H9 (cell line): ENCODE measurements at regions not wholly inside any gene's neighbourhood (a gene's known extent, or its start where the extent isn't known, plus 50 kb on each side); places are given as distances from the start of the nearest gene placed in this dataset.

Experiments used
- DNase-seq: peaks from one replicate; pipeline ENCODE4 v3.0.0-alpha.2; 2017
- H2AFZ ChIP-seq: one replicate; pipeline ENCODE4 v1.6.1; 2013; ENCODE audit warnings: mild to moderate bottlenecking, low read length, control low read depth, moderate library complexity
- H2AK5ac ChIP-seq: 2 replicates; pipeline ENCODE4 v1.6.1; 2013; ENCODE audit warnings: low read length, control low read depth, mixed read lengths; ENCODE audit not compliant: insufficient read length
- H2BK120ac ChIP-seq: one replicate; pipeline ENCODE4 v1.6.1; 2013; ENCODE audit warnings: low read depth, mild to moderate bottlenecking, low read length, control low read depth, inconsistent platforms; ENCODE audit not compliant: poor library complexity, severe bottlenecking
- H2BK12ac ChIP-seq: 2 replicates; pipeline ENCODE4 v1.6.1; 2013; ENCODE audit warnings: low read length, control low read depth, mixed read lengths, low read depth; ENCODE audit not compliant: insufficient read length
- H2BK15ac ChIP-seq: 2 replicates; pipeline ENCODE4 v1.6.1; 2013; ENCODE audit warnings: low read depth, low read length, control low read depth
- H2BK20ac ChIP-seq: one replicate; pipeline ENCODE4 v1.6.1; 2013; ENCODE audit warnings: low read depth, mild to moderate bottlenecking, low read length, control low read depth, inconsistent platforms; ENCODE audit not compliant: poor library complexity, severe bottlenecking
- H2BK5ac ChIP-seq: 2 replicates; pipeline ENCODE4 v1.6.1; 2013; ENCODE audit warnings: low read length, control low read depth, mixed read lengths; ENCODE audit not compliant: insufficient read length
- H3K14ac ChIP-seq: 2 replicates; pipeline ENCODE4 v1.6.1; 2013; ENCODE audit warnings: low read length, control low read depth; ENCODE audit not compliant: insufficient read depth
- H3K18ac ChIP-seq: 2 replicates; pipeline ENCODE4 v1.6.1; 2013; ENCODE audit warnings: low read depth, mild to moderate bottlenecking, mixed read lengths, low read length, control low read depth; ENCODE audit not compliant: insufficient read length
- H3K23ac ChIP-seq: 2 replicates; pipeline ENCODE4 v1.6.1; 2013; ENCODE audit warnings: low read length, control low read depth, mixed read lengths, low read depth; ENCODE audit not compliant: insufficient read length
- H3K23me2 ChIP-seq: 2 replicates; pipeline ENCODE4 v1.6.1; 2013; ENCODE audit warnings: low read depth, mild to moderate bottlenecking, mixed read lengths, low read length, control low read depth; ENCODE audit not compliant: insufficient read length, poor library complexity, severe bottlenecking
- H3K27ac ChIP-seq: 2 replicates; pipeline ENCODE4 v1.5.1; 2013; ENCODE audit warnings: low read length, control low read depth, mixed read lengths, low read depth; ENCODE audit not compliant: insufficient read length
- H3K27me3 ChIP-seq: 2 replicates; pipeline ENCODE4 v1.6.1; 2013; ENCODE audit warnings: low read length, control low read depth, inconsistent platforms; ENCODE audit not compliant: insufficient read depth
- H3K4ac ChIP-seq: 2 replicates; pipeline ENCODE4 v1.6.1; 2013; ENCODE audit warnings: low read depth, mild to moderate bottlenecking, control low read depth, inconsistent platforms, low read length, moderate library complexity
- H3K4me1 ChIP-seq: 2 replicates; pipeline ENCODE4 v1.6.1; 2013; ENCODE audit warnings: low read length, control low read depth, inconsistent platforms; ENCODE audit not compliant: insufficient read depth
- H3K4me2 ChIP-seq: 2 replicates; pipeline ENCODE4 v1.6.1; 2013; ENCODE audit warnings: low read length, control low read depth, mixed read lengths; ENCODE audit not compliant: insufficient read length, insufficient read depth
- H3K56ac ChIP-seq: 2 replicates; pipeline ENCODE4 v1.6.1; 2013; ENCODE audit warnings: low read depth, mild to moderate bottlenecking, mixed read lengths, low read length, control low read depth; ENCODE audit not compliant: insufficient read length
- H3K79me1 ChIP-seq: 2 replicates; pipeline ENCODE4 v1.6.1; 2013; ENCODE audit warnings: low read depth, mild to moderate bottlenecking, moderate library complexity, low read length, control low read depth, inconsistent platforms; ENCODE audit not compliant: insufficient read depth, poor library complexity, severe bottlenecking
- H3K79me2 ChIP-seq: 2 replicates; pipeline ENCODE4 v1.6.1; 2013; ENCODE audit warnings: low read length, control low read depth, inconsistent platforms; ENCODE audit not compliant: insufficient read depth
- H3K9ac ChIP-seq: 2 replicates; pipeline ENCODE4 v1.6.1; 2013; ENCODE audit warnings: low read length, control low read depth, mixed read lengths; ENCODE audit not compliant: insufficient read length; ENCODE audit errors: extremely low read depth
- H3K9me3 ChIP-seq: one replicate; pipeline ENCODE4 v1.6.1; 2013; ENCODE audit warnings: low read depth, low read length, inconsistent platforms; ENCODE audit not compliant: control insufficient read depth
- H3T11ph ChIP-seq: one replicate; pipeline ENCODE4 v1.6.1; 2013; ENCODE audit warnings: mild to moderate bottlenecking, low read length, control low read depth, inconsistent platforms
- H4K20me1 ChIP-seq: one replicate; pipeline ENCODE4 v1.6.1; 2013; ENCODE audit not compliant: control insufficient read depth, insufficient read length, insufficient read depth
- H4K5ac ChIP-seq: 2 replicates; pipeline ENCODE4 v1.6.1; 2013; ENCODE audit warnings: low read depth, mild to moderate bottlenecking, mixed read lengths, low read length, control low read depth; ENCODE audit not compliant: insufficient read length
- H4K8ac ChIP-seq: replicated peaks from 2 replicates; pipeline ENCODE4 v1.6.1; 2013; ENCODE audit warnings: low read length, control low read depth, mixed read lengths, low read depth; ENCODE audit not compliant: insufficient read length
- H4K91ac ChIP-seq: 2 replicates; pipeline ENCODE4 v1.6.1; 2013; ENCODE audit warnings: low read depth, mild to moderate bottlenecking, moderate library complexity, mixed read lengths, low read length, control low read depth; ENCODE audit not compliant: insufficient read length
- H3K27ac Mint-ChIP-seq, 3 experiments: 2 replicates in 2 of 3; 3 replicates in 1 of 3; pipeline ENCODE4 v1.8.0; 2020 to 2021; ENCODE audit warnings: mixed read lengths in 3 of 3, mild to moderate bottlenecking in 1 of 3, moderate library complexity in 1 of 3
- H3K27me3 Mint-ChIP-seq: 2 replicates; pipeline ENCODE4 v1.8.0; 2021; ENCODE audit warnings: low read depth, mild to moderate bottlenecking, moderate library complexity, mixed read lengths
- H3K36me3 Mint-ChIP-seq, 3 experiments: 2 replicates in 2 of 3; 3 replicates in 1 of 3; pipeline ENCODE4 v1.8.0; 2020 to 2021; ENCODE audit warnings: low read depth in 3 of 3, mixed read lengths in 3 of 3; ENCODE audit not compliant: insufficient read depth in 1 of 3
- H3K4me1 Mint-ChIP-seq, 2 experiments: 2 replicates each; pipeline ENCODE4 v1.8.0; 2020; ENCODE audit warnings: mixed read lengths in 2 of 2
- H3K4me3 Mint-ChIP-seq, 2 experiments: 2 replicates in 1 of 2; 3 replicates in 1 of 2; pipeline ENCODE4 v1.8.0; 2020 to 2021; ENCODE audit warnings: mild to moderate bottlenecking in 2 of 2, mixed read lengths in 2 of 2, moderate library complexity in 1 of 2
- H3K9me3 Mint-ChIP-seq, 2 experiments: 2 replicates in 1 of 2; 3 replicates in 1 of 2; pipeline ENCODE4 v1.8.0; 2020; ENCODE audit warnings: mild to moderate bottlenecking in 2 of 2, mixed read lengths in 2 of 2, moderate library complexity in 1 of 2
- CTCF ChIP-seq: fragments of 200-600 bp; sonication (generic); conservative IDR thresholded peaks from 3 replicates; pipeline ENCODE4 v1.8.0; 2021; ENCODE audit warnings: antibody characterized with exemption, mild to moderate bottlenecking
- WGBS: extraction: QIAGEN DNeasy Blood & Tissue Kit; methylation state at CpG from one replicate; pipeline ENCODE4 v1.1.7; 2013; ENCODE audit warnings: missing lambda C conversion rate, low lambda C conversion rate, mixed read lengths; ENCODE audit not compliant: insufficient read length; ENCODE audit errors: extremely low coverage; 5-methylcytosine and 5-hydroxymethylcytosine counted together

GRCh38 chr1:208775841-208776240 lies 531.7 kb upstream of the PLXNA2 start:
- H3K18ac ChIP-seq: no peak overlapping the region
- no peak for TF ChIP-seq CTCF
- no peak overlapping the region for H3K4me2 ChIP-seq
- no peaks in the 10 kb centered on the region for H4K20me1 ChIP-seq
- Mint-ChIP-seq H3K4me3 (no peak overlapping the region), H3K27me3 (peaks cover 2% of the 10 kb centered on the region), H3K36me3 (peaks cover 0 to 7% (median 4%) of the 10 kb centered on the region in 3 experiments; a peak in 4 of 7 replicates), H3K4me1 (peaks cover 5 to 8% of the 10 kb centered on the region in 2 experiments), H3K27ac (no peak overlapping the region), H3K9me3 (peaks cover 0 to 2% of the 10 kb centered on the region in 2 experiments; a peak in 1 of 5 replicates)
- no peaks in the 10 kb centered on the region for H3K79me1 ChIP-seq
- H3K27me3 ChIP-seq: no peaks in the 10 kb centered on the region
- H3T11ph ChIP-seq: no peak overlapping the region
- H3K79me2 ChIP-seq: no peaks in the 10 kb centered on the region
- no peak overlapping the region for H2BK12ac ChIP-seq
- no peak overlapping the region for H4K91ac ChIP-seq
- no peak overlapping the region for H3K56ac ChIP-seq
- no CpG with 5 or more reads among the region's 3 CpGs for WGBS
- H3K4me1 ChIP-seq: peaks cover 3% of the 10 kb centered on the region; the same call in 1 of the 2 replicates
- H3K14ac ChIP-seq: no peak overlapping the region
- H4K8ac ChIP-seq: no peak overlapping the region
- H3K4ac ChIP-seq: no peak overlapping the region
- no peak overlapping the region for H2AFZ ChIP-seq
- H3K23me2 ChIP-seq: no peaks in the 10 kb centered on the region
- no peaks in the 10 kb centered on the region for H3K9me3 ChIP-seq
- H2BK15ac ChIP-seq: no peak overlapping the region
- no peak for DNase-seq
- H4K5ac ChIP-seq: no peak overlapping the region
- H3K23ac ChIP-seq: no peak overlapping the region
- no peak overlapping the region for H2BK20ac ChIP-seq
- no peak overlapping the region for H3K9ac ChIP-seq
- no peak overlapping the region for H2BK5ac ChIP-seq
- H3K27ac ChIP-seq: no peak overlapping the region
- H2AK5ac ChIP-seq: no peak overlapping the region
- no peak overlapping the region for H2BK120ac ChIP-seq
